HEK293 (cell line): ENCODE measurements at regions not wholly inside any gene's neighbourhood (a gene's known extent, or its start where the extent isn't known, plus 50 kb on each side); places are given as distances from the start of the nearest gene placed in this dataset.

Source experiments
- CTCF ChIA-PET: fragments of 350-600 bp; formaldehyde crosslinking; extraction: SDS; loops from one replicate; lab custom pipeline; 2021; ENCODE audit warnings: antibody characterized with exemption; lab: Yijun Ruan, JAX
- POLR2A ChIA-PET: fragments of 300-600 bp; formaldehyde crosslinking; extraction: SDS; loops from one replicate; lab custom pipeline; 2020; ENCODE audit warnings: antibody characterized with exemption, inconsistent platforms; lab: Yijun Ruan, JAX
- H3K27ac ChIP-seq: fragments of 200-500 bp; sonication (Bioruptor generic); 2 replicates; pipeline ENCODE4 v1.5.1; 2014; ENCODE audit warnings: low read depth, low read length, control low read depth, inconsistent platforms; ENCODE audit errors: extremely low read depth
- H3K36me3 ChIP-seq, 2 experiments: fragments of 200-500 bp in 1 of 2; sonication (Bioruptor generic) in 1 of 2; 1 replicate in 1 of 2; 2 replicates in 1 of 2; pipeline ENCODE4 v1.5.1; 2014 to 2017; ENCODE audit warnings: inconsistent platforms in 2 of 2, low read length in 2 of 2; ENCODE audit not compliant: control insufficient read depth in 2 of 2, insufficient read depth in 1 of 2
- H3K4me1 ChIP-seq: fragments of 200-500 bp; sonication (Bioruptor generic); 2 replicates; pipeline ENCODE4 v1.5.1; 2014; ENCODE audit warnings: mild to moderate bottlenecking, low read length, inconsistent platforms; ENCODE audit not compliant: control insufficient read depth, insufficient read depth
- H3K4me3 ChIP-seq: 2 replicates; pipeline ENCODE4 v1.5.1; 2011; ENCODE audit warnings: low read depth, mild to moderate bottlenecking, control low read depth, low read length, moderate library complexity
- H3K9me3 ChIP-seq: fragments of 200-500 bp; sonication (Bioruptor generic); 2 replicates; pipeline ENCODE4 v1.5.1; 2014; ENCODE audit warnings: low read depth, low read length, inconsistent platforms; ENCODE audit not compliant: control insufficient read depth, insufficient read depth
- BCL11A ChIP-seq: fragments of 450-650 bp; formaldehyde crosslinking; IDR thresholded peaks from 2 replicates; pipeline ENCODE4 v1.5.1; 2016; ENCODE audit warnings: low read depth, missing biosample characterization, missing genetic modification characterization
- KLF16 ChIP-seq: fragments of 450-650 bp; formaldehyde crosslinking; IDR thresholded peaks from 2 replicates; pipeline ENCODE4 v1.5.1; 2017; ENCODE audit warnings: missing biosample characterization, missing genetic modification characterization
- KLF9 ChIP-seq: fragments of 450-650 bp; formaldehyde crosslinking; IDR thresholded peaks from 2 replicates; pipeline ENCODE4 v1.5.1; 2016; ENCODE audit warnings: missing biosample characterization, missing genetic modification characterization, low read depth
- MYNN ChIP-seq: fragments of 450-650 bp; formaldehyde crosslinking; IDR thresholded peaks from 2 replicates; pipeline ENCODE4 v1.5.1; 2016; ENCODE audit warnings: missing biosample characterization, missing genetic modification characterization, borderline replicate concordance
- REPIN1 ChIP-seq: fragments of 450-650 bp; formaldehyde crosslinking; IDR thresholded peaks from 2 replicates; pipeline ENCODE4 v1.5.1; 2017; ENCODE audit warnings: missing biosample characterization, missing genetic modification characterization, low read depth
- SETDB1 ChIP-seq: IDR thresholded peaks from one replicate; pipeline ENCODE4 v1.6.1; 2017; ENCODE audit warnings: mild to moderate bottlenecking, low read length, moderate library complexity, mixed read lengths; ENCODE audit not compliant: insufficient read length
- SP7 ChIP-seq: fragments of 450-650 bp; formaldehyde crosslinking; IDR thresholded peaks from 2 replicates; pipeline ENCODE4 v1.5.1; 2016; ENCODE audit warnings: missing biosample characterization, missing genetic modification characterization
- ZFHX2 ChIP-seq: fragments of 450-650 bp; formaldehyde crosslinking; conservative IDR thresholded peaks from 2 replicates; pipeline ENCODE4 v1.5.1; 2016; ENCODE audit warnings: missing biosample characterization, missing genetic modification characterization
- ZNF114 ChIP-seq: fragments of 450-650 bp; formaldehyde crosslinking; IDR thresholded peaks from 2 replicates; pipeline ENCODE4 v1.5.0; 2017; ENCODE audit warnings: missing biosample characterization, missing genetic modification characterization
- ZNF175 ChIP-seq: fragments of 450-650 bp; formaldehyde crosslinking; IDR thresholded peaks from 2 replicates; pipeline ENCODE4 v1.5.1; 2016; ENCODE audit warnings: missing biosample characterization, missing genetic modification characterization
- ZNF211 ChIP-seq: fragments of 450-650 bp; formaldehyde crosslinking; IDR thresholded peaks from 2 replicates; pipeline ENCODE4 v1.5.1; 2016; ENCODE audit warnings: low read depth, missing biosample characterization, missing genetic modification characterization
- ZNF221 ChIP-seq: fragments of 450-650 bp; formaldehyde crosslinking; IDR thresholded peaks from 2 replicates; pipeline ENCODE4 v1.5.1; 2017; ENCODE audit warnings: missing biosample characterization, missing genetic modification characterization, borderline replicate concordance
- ZNF37A ChIP-seq: fragments of 450-650 bp; IDR thresholded peaks from 2 replicates; pipeline ENCODE4 v1.5.1; 2018; ENCODE audit warnings: missing biosample characterization, missing genetic modification characterization
- ZNF433 ChIP-seq: fragments of 450-650 bp; formaldehyde crosslinking; IDR thresholded peaks from 2 replicates; pipeline ENCODE4 v1.5.1; 2016; ENCODE audit warnings: missing biosample characterization, missing genetic modification characterization, low read depth
- ZNF529 ChIP-seq: fragments of 450-650 bp; formaldehyde crosslinking; IDR thresholded peaks from 2 replicates; pipeline ENCODE4 v1.5.1; 2017; ENCODE audit warnings: missing genetic modification characterization, missing biosample characterization; ENCODE audit not compliant: insufficient replicate concordance
- ZNF585B ChIP-seq: fragments of 450-650 bp; formaldehyde crosslinking; IDR thresholded peaks from 2 replicates; pipeline ENCODE4 v1.5.1; 2016; ENCODE audit warnings: missing biosample characterization, missing genetic modification characterization
- ZNF610 ChIP-seq: fragments of 450-650 bp; formaldehyde crosslinking; IDR thresholded peaks from 2 replicates; pipeline ENCODE4 v1.5.1; 2016; ENCODE audit warnings: missing biosample characterization, missing genetic modification characterization, borderline replicate concordance
- ZNF707 ChIP-seq: fragments of 450-650 bp; formaldehyde crosslinking; IDR thresholded peaks from 2 replicates; pipeline ENCODE4 v1.5.1; 2016; ENCODE audit warnings: missing biosample characterization, missing genetic modification characterization
- ZSCAN23 ChIP-seq: fragments of 450-650 bp; formaldehyde crosslinking; IDR thresholded peaks from 2 replicates; pipeline ENCODE4 v1.5.1; 2016; ENCODE audit warnings: missing biosample characterization, missing genetic modification characterization
- TF ChIP-seq, protein P1 (sequence below): fragments of 450-650 bp; formaldehyde crosslinking; IDR thresholded peaks from 2 replicates; pipeline ENCODE4 v1.5.1; 2016; ENCODE audit warnings: missing biosample characterization, missing genetic modification characterization
- TF ChIP-seq, protein P2 (sequence below): fragments of 450-650 bp; formaldehyde crosslinking; IDR thresholded peaks from 2 replicates; pipeline ENCODE4 v1.5.1; 2017; ENCODE audit warnings: missing biosample characterization, missing genetic modification characterization
- TF ChIP-seq, protein P3 (sequence below): fragments of 450-650 bp; formaldehyde crosslinking; IDR thresholded peaks from 2 replicates; pipeline ENCODE4 v1.5.1; 2016; ENCODE audit warnings: missing biosample characterization, missing genetic modification characterization

DNA sequence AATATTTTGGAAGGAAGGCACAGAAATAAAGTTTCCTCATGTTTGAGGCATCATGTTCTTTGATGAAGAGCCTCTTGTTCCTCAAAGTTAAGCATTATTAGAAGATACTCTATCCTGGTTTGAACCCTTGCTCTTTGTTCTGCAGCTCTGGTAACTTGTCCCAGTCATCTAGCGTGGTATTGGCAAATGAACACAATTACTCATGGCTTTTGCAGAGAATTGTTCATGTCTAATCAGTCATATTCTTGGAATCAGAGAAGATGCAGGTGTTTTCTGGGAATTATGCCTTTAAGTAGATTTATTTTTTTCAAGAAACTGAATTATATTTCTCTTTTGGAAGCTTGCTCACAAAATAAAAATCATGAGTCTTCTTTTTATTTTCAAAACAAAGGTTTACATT lies 52.9 kb upstream of the HPGDS start:
- ChIA-PET CTCF (interaction anchor here (0.8 to 1.6 kb wide), 3 partner anchors 11 to 618 kb away, joined by 4 to 6 read pairs (median 4); no protein-coding TSS in a partner anchor), POLR2A (no interaction called here)
- no peak for TF ChIP-seq KLF9 (tag by site-specific recombination)
- TF ChIP-seq ZNF610 = no peak
- no peak for TF ChIP-seq ZNF37A (tag by site-specific recombination)
- no peak for TF ChIP-seq ZNF585B

DNA sequence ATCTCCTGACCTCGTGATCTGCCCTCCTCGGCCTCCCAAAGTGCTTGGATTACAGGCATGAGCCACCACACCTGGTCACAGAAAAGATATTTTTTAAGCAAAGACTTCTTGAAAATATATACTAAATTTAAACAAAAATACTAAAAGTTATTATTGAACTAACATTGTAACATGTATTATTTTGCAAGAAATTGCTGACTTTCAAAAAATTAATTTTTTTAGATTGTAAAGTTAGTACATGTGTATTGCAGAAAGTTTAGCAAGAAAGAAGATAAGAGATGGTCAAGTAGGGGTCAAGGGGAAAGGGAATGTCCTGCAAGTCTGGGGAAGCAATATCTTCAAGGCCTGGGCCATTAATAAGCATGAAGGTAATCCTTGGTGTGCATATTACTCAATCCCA lies 54.3 kb upstream of the HPGDS start:
- ChIA-PET POLR2A (no interaction called here), CTCF (no interaction called here)
- Histone ChIP-seq H3K4me3 (no peak overlapping the region), H3K9me3 (no peaks in the 10 kb centered on the region), H3K36me3 (no peaks in the 10 kb centered on the region), H3K4me1 (no peaks in the 10 kb centered on the region), H3K27ac (no peak overlapping the region)
- TF ChIP-seq ZNF114 (tag by site-specific recombination) (no peak), ZSCAN23 (tag by site-specific recombination) (no peak), ZNF211 (tag by site-specific recombination) (no peak), ZFHX2 (tag by site-specific recombination) (no peak), SP7 (tag by site-specific recombination) (no peak), ZNF175 (tag by site-specific recombination) (no peak)
- TF ChIP-seq, protein P1, sequence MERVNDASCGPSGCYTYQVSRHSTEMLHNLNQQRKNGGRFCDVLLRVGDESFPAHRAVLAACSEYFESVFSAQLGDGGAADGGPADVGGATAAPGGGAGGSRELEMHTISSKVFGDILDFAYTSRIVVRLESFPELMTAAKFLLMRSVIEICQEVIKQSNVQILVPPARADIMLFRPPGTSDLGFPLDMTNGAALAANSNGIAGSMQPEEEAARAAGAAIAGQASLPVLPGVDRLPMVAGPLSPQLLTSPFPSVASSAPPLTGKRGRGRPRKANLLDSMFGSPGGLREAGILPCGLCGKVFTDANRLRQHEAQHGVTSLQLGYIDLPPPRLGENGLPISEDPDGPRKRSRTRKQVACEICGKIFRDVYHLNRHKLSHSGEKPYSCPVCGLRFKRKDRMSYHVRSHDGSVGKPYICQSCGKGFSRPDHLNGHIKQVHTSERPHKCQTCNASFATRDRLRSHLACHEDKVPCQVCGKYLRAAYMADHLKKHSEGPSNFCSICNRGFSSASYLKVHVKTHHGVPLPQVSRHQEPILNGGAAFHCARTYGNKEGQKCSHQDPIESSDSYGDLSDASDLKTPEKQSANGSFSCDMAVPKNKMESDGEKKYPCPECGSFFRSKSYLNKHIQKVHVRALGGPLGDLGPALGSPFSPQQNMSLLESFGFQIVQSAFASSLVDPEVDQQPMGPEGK = no peak

More for the DNA sequence above, 52.9 kb upstream of the HPGDS start:
- no peaks in the 10 kb centered on the region for H3K36me3 ChIP-seq
- no peaks in the 10 kb centered on the region for H3K9me3 ChIP-seq
- H3K4me1 ChIP-seq = no peaks in the 10 kb centered on the region
- no peak overlapping the region for H3K27ac ChIP-seq
- no peak overlapping the region for H3K4me3 ChIP-seq

DNA sequence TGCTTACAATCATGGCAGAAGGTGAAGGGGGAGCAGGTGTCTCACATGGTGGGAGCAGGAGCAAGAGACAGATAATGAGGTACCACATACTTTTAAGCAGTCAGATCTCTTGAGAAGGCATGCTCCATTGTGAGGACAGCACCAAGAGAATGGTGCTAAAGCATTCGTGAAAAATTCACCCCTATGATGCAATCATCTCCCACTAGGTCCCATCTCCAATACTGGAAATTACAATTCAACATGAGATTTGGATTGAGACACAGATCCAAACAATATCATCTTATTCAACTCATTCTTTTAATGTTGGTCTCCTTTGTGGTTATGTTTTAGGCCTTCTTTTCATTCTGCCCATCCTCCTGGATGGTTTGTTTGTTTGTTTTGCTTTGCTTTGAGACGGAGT lies 54.1 kb upstream of the PDLIM5 start:
- no peak for TF ChIP-seq ZNF221 (tag by site-specific recombination)
- no peak for TF ChIP-seq MYNN (tag by site-specific recombination)
- no peak for TF ChIP-seq ZNF529 (tag by site-specific recombination)
- no peak for TF ChIP-seq BCL11A (tag by site-specific recombination)
- TF ChIP-seq SETDB1 = no peak
- TF ChIP-seq, protein P2, sequence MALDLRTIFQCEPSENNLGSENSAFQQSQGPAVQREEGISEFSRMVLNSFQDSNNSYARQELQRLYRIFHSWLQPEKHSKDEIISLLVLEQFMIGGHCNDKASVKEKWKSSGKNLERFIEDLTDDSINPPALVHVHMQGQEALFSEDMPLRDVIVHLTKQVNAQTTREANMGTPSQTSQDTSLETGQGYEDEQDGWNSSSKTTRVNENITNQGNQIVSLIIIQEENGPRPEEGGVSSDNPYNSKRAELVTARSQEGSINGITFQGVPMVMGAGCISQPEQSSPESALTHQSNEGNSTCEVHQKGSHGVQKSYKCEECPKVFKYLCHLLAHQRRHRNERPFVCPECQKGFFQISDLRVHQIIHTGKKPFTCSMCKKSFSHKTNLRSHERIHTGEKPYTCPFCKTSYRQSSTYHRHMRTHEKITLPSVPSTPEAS (tag by site-specific recombination) = no peak
- TF ChIP-seq REPIN1 (tag by site-specific recombination) = no peak
- TF ChIP-seq, protein P1 = no peak
- TF ChIP-seq ZNF433 (tag by site-specific recombination) = no peak
- TF ChIP-seq, protein P3, sequence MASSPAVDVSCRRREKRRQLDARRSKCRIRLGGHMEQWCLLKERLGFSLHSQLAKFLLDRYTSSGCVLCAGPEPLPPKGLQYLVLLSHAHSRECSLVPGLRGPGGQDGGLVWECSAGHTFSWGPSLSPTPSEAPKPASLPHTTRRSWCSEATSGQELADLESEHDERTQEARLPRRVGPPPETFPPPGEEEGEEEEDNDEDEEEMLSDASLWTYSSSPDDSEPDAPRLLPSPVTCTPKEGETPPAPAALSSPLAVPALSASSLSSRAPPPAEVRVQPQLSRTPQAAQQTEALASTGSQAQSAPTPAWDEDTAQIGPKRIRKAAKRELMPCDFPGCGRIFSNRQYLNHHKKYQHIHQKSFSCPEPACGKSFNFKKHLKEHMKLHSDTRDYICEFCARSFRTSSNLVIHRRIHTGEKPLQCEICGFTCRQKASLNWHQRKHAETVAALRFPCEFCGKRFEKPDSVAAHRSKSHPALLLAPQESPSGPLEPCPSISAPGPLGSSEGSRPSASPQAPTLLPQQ = no peak
- TF ChIP-seq ZNF707 = no peak
- TF ChIP-seq KLF16 (tag by site-specific recombination) = no peak
- H3K9me3 ChIP-seq = no peaks in the 10 kb centered on the region
- no peaks in the 10 kb centered on the region for H3K36me3 ChIP-seq
- H3K4me1 ChIP-seq = no peaks in the 10 kb centered on the region
- H3K27ac ChIP-seq = no peak overlapping the region
- CTCF ChIA-PET = interaction anchor here (0.6 kb wide), 1 partner anchor 157 kb away, joined by 3 read pairs; no protein-coding TSS in a partner anchor
- POLR2A ChIA-PET = no interaction called here
- H3K4me3 ChIP-seq = no peak overlapping the region
